ENCODE measurements at regions not wholly inside any gene's neighbourhood (a gene's known extent, or its start where the extent isn't known, plus 50 kb on each side); places are given as distances from the start of the nearest gene placed in this dataset.

DNA sequence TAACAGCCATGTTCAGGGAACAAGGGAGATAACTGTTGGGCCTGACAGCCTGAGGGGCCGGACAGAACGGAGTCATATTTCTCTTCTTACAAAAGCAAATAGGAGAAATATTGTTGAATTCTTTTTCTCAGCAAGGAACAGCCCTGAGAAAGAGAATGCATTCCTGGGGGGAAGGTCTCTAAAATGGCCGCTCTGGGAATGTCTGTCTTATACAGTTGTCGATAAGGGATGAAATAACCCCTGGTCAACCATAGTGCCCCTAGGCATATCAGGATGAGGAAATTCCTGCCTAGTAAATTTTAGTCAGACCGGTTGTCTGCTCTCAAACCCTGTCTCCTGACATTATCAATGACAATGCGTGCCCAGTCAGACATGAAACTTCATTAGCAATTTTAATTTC is 1925.5 kb downstream of the PCDH7 start:
- TF ChIP-seq TCF7L2 (IDR thresholded peaks at IDR 0.05; ENCODE audit: low read depth, low read length) (no peak), SIN3A (IDR thresholded peaks at IDR 0.05; ENCODE audit: borderline replicate concordance, insufficient read depth, low read depth, low read length) (no peak), POLR2AphosphoS5 (IDR thresholded peaks at IDR 0.05; ENCODE audit: low read depth, low read length) (no peak)
- TF ChIP-seq, protein P1, sequence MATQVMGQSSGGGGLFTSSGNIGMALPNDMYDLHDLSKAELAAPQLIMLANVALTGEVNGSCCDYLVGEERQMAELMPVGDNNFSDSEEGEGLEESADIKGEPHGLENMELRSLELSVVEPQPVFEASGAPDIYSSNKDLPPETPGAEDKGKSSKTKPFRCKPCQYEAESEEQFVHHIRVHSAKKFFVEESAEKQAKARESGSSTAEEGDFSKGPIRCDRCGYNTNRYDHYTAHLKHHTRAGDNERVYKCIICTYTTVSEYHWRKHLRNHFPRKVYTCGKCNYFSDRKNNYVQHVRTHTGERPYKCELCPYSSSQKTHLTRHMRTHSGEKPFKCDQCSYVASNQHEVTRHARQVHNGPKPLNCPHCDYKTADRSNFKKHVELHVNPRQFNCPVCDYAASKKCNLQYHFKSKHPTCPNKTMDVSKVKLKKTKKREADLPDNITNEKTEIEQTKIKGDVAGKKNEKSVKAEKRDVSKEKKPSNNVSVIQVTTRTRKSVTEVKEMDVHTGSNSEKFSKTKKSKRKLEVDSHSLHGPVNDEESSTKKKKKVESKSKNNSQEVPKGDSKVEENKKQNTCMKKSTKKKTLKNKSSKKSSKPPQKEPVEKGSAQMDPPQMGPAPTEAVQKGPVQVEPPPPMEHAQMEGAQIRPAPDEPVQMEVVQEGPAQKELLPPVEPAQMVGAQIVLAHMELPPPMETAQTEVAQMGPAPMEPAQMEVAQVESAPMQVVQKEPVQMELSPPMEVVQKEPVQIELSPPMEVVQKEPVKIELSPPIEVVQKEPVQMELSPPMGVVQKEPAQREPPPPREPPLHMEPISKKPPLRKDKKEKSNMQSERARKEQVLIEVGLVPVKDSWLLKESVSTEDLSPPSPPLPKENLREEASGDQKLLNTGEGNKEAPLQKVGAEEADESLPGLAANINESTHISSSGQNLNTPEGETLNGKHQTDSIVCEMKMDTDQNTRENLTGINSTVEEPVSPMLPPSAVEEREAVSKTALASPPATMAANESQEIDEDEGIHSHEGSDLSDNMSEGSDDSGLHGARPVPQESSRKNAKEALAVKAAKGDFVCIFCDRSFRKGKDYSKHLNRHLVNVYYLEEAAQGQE (IDR thresholded peaks at IDR 0.05; ENCODE audit: insufficient read depth in 1 of 2, low read depth in 2 of 2, low read length in 1 of 2): no peak
- TF ChIP-seq, protein P2, sequence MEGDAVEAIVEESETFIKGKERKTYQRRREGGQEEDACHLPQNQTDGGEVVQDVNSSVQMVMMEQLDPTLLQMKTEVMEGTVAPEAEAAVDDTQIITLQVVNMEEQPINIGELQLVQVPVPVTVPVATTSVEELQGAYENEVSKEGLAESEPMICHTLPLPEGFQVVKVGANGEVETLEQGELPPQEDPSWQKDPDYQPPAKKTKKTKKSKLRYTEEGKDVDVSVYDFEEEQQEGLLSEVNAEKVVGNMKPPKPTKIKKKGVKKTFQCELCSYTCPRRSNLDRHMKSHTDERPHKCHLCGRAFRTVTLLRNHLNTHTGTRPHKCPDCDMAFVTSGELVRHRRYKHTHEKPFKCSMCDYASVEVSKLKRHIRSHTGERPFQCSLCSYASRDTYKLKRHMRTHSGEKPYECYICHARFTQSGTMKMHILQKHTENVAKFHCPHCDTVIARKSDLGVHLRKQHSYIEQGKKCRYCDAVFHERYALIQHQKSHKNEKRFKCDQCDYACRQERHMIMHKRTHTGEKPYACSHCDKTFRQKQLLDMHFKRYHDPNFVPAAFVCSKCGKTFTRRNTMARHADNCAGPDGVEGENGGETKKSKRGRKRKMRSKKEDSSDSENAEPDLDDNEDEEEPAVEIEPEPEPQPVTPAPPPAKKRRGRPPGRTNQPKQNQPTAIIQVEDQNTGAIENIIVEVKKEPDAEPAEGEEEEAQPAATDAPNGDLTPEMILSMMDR (IDR thresholded peaks at IDR 0.05): no peak
- H3K27me3 ChIP-seq (ENCODE audit: control insufficient read depth, insufficient read depth, low read length): no peaks in the 10 kb centered on the region
- in situ Hi-C loops (cut with HindIII; ENCODE audit: low pct_unique_long_range_greater_than_20kb, low sequenced_read_pairs) (no loop called here), intact Hi-C loops (cut with micrococcal nuclease; ENCODE audit: unreplicated experiment) (no loop called here)
- H3K4me3 ChIP-seq (ENCODE audit: low read depth in 2 of 2, low read length in 2 of 2): no peak overlapping the region
- BruUV-seq (replicated peaks): no TSS peak
- no peaks in the 10 kb centered on the region for H3K9me3 ChIP-seq (ENCODE audit: control insufficient read depth, insufficient read depth, low read depth, low read length)
- DNase-seq (ENCODE audit: low read depth, low spot score) (no peak), ATAC-seq (no peak)
- POLR2A ChIA-PET: no interaction called here
- H3K36me3 ChIP-seq (ENCODE audit: control insufficient read depth, insufficient read depth, low read length): no peaks in the 10 kb centered on the region
- no peak overlapping the region for H3K27ac ChIP-seq (ENCODE audit: low read length)
- CTCF ChIA-PET: no interaction called here
- H3K4me1 ChIP-seq (ENCODE audit: control insufficient read depth, insufficient read depth, low read length): no peaks in the 10 kb centered on the region

DNA sequence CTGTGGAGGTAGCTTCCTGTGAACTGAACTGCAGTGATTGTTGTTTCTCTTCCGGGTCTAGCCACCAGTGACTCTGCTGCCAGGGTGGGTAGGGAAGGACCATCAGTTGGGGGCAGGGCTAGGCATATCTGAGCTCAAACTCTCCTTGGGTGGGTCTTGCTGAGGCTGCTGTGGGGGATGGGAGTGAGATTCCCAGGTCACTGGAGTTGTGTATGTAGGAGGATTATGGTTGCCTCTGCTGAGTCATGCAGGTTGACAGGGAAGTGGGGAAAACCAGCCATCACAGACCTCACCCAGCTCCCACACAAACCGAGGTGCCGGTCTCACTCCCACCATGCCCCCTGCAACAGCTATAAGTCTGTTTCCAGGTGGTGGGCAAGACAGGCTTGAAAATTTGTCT is 1937.8 kb downstream of the PCDH7 start:
- in situ Hi-C loops (cut with HindIII; ENCODE audit: low pct_unique_long_range_greater_than_20kb, low sequenced_read_pairs): no loop called here
- no peak for TF ChIP-seq POLR2AphosphoS5 (IDR thresholded peaks at IDR 0.05; ENCODE audit: low read depth, low read length)
- TF ChIP-seq, protein P2 (IDR thresholded peaks at IDR 0.05): no peak
- Histone ChIP-seq H3K27ac (ENCODE audit: low read length) (no peak overlapping the region), H3K9me3 (ENCODE audit: control insufficient read depth, insufficient read depth, low read depth, low read length) (no peaks in the 10 kb centered on the region), H3K27me3 (ENCODE audit: control insufficient read depth, insufficient read depth, low read length) (no peaks in the 10 kb centered on the region), H3K4me1 (ENCODE audit: control insufficient read depth, insufficient read depth, low read length) (no peaks in the 10 kb centered on the region), H3K36me3 (ENCODE audit: control insufficient read depth, insufficient read depth, low read length) (no peaks in the 10 kb centered on the region), H3K4me3 (ENCODE audit: low read depth in 2 of 2, low read length in 2 of 2) (no peak overlapping the region)
- DNase-seq (ENCODE audit: low read depth, low spot score) (no peak), ATAC-seq (no peak)
- intact Hi-C loops (cut with micrococcal nuclease; ENCODE audit: unreplicated experiment): no loop called here
- CTCF ChIA-PET: no interaction called here
- POLR2A ChIA-PET: no interaction called here
- BruUV-seq (replicated peaks): no TSS peak

DNA sequence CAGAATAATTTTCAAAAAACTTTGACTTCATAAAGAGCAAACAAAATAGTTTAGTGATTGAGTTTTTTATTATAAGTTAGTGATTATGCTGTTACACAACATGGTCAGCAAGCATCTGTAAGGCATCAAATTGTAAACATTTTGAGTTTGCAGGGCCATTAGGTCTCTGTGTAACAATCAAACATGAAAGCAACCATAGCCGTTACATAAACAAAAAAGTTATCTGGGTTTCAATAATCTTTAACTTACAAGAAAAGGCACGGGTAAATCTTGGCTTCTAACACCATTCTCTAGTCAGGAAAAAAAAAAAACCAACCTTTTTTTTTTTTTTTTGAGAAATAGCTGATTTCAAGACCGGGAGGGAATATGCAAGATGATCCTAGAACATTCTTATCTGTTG is 1941.1 kb downstream of the PCDH7 start:
- TF ChIP-seq TCF7L2 (IDR thresholded peaks at IDR 0.05; ENCODE audit: low read depth, low read length): no peak
- TF ChIP-seq, protein P2 (IDR thresholded peaks at IDR 0.05): no peak
- no peak for TF ChIP-seq SIN3A (IDR thresholded peaks at IDR 0.05; ENCODE audit: borderline replicate concordance, insufficient read depth, low read depth, low read length)
- no peak for TF ChIP-seq POLR2AphosphoS5 (IDR thresholded peaks at IDR 0.05; ENCODE audit: low read depth, low read length)
- BruUV-seq (replicated peaks): no TSS peak
- ChIA-PET CTCF (interaction anchor here (0.6 kb wide), 1 partner anchor 645 kb away, joined by 4 read pairs; no protein-coding TSS in a partner anchor), POLR2A (no interaction called here)
- Histone ChIP-seq H3K27me3 (ENCODE audit: control insufficient read depth, insufficient read depth, low read length) (no peaks in the 10 kb centered on the region), H3K36me3 (ENCODE audit: control insufficient read depth, insufficient read depth, low read length) (no peaks in the 10 kb centered on the region), H3K9me3 (ENCODE audit: control insufficient read depth, insufficient read depth, low read depth, low read length) (no peaks in the 10 kb centered on the region), H3K4me3 (ENCODE audit: low read depth in 2 of 2, low read length in 2 of 2) (no peak overlapping the region), H3K27ac (ENCODE audit: low read length) (no peak overlapping the region), H3K4me1 (ENCODE audit: control insufficient read depth, insufficient read depth, low read length) (no peaks in the 10 kb centered on the region)
- in situ Hi-C loops (cut with HindIII; ENCODE audit: low pct_unique_long_range_greater_than_20kb, low sequenced_read_pairs) (no loop called here), intact Hi-C loops (cut with micrococcal nuclease; ENCODE audit: unreplicated experiment) (no loop called here)
- DNase-seq (ENCODE audit: low read depth, low spot score): no peak
- no peak for ATAC-seq

Measured in Panc1 (cell line).